HL-60 (cell line): ENCODE measurements at regions not wholly inside any gene's neighbourhood (a gene's known extent, or its start where the extent isn't known, plus 50 kb on each side); places are given as distances from the start of the nearest gene placed in this dataset.

Experiments used
- DNase-seq, 2 experiments: peaks; one replicate each; pipeline ENCODE4 v3.0.0-alpha.2; 2010 to 2020; ENCODE audit warnings: low read depth in 1 of 2, low spot score in 1 of 2
- H3K27ac ChIP-seq: fragments of 250-450 bp; sonication (Bioruptor Pico); replicated peaks from 2 replicates; pipeline ENCODE4 v1.5.1; 2020; ENCODE audit warnings: mild to moderate bottlenecking, moderate library complexity
- H3K27me3 ChIP-seq: fragments of 250-450 bp; sonication (Bioruptor Pico); 2 replicates; pipeline ENCODE4 v1.5.1; 2021; ENCODE audit warnings: mild to moderate bottlenecking, moderate library complexity; ENCODE audit not compliant: insufficient read depth, poor library complexity, severe bottlenecking
- H3K4me3 ChIP-seq: replicated peaks from 2 replicates; pipeline ENCODE4 v1.5.1; 2011; ENCODE audit warnings: mild to moderate bottlenecking, control low read depth, low read length; ENCODE audit not compliant: insufficient read depth
- CTCF ChIP-seq: IDR thresholded peaks from one replicate; pipeline ENCODE4 v1.5.1; 2011; ENCODE audit warnings: low read length, control low read depth, inconsistent platforms; ENCODE audit not compliant: insufficient read depth
- GABPA ChIP-seq: IDR thresholded peaks from 2 replicates; pipeline ENCODE4 v1.6.1; 2012; ENCODE audit warnings: low read depth
- POLR2AphosphoS5 ChIP-seq: IDR thresholded peaks from 2 replicates; pipeline ENCODE4 v1.6.1; 2012; ENCODE audit warnings: low read depth
- REST ChIP-seq: IDR thresholded peaks from 2 replicates; pipeline ENCODE4 v1.6.1; 2012; ENCODE audit warnings: low read depth; ENCODE audit not compliant: insufficient replicate concordance
- SPI1 ChIP-seq: IDR thresholded peaks from 2 replicates; pipeline ENCODE4 v1.6.1; 2012; ENCODE audit warnings: low read depth, mild to moderate bottlenecking, borderline replicate concordance

DNA sequence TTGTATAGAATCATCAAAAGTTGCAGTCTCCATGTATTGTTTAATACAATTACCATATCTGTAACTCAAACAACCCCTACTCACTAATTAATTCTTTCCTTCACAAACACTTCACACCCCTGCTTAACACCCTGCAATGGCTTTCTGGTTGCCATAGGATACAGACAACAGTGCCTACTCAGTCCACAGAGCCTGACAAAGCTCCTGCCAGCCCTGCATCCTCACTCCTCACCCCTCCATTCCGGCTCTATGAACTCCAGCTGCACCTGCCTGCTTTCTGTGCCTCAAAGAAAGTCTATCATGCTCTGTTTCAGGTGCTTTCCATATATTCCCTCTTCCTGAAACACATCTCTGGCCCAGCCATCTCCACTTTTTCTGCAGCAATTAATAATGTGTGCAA lies 253.4 kb downstream of the HACE1 start:
- Histone ChIP-seq H3K27ac (no peak overlapping the region), H3K27me3 (no peaks in the 10 kb centered on the region), H3K4me3 (no peak overlapping the region)
- no peak for TF ChIP-seq REST
- TF ChIP-seq POLR2AphosphoS5 = no peak
- TF ChIP-seq SPI1 = no peak
- no peak for TF ChIP-seq CTCF
- TF ChIP-seq GABPA = no peak
- DNase-seq = no peak

- no peak for TF ChIP-seq SPI1
- no peak for TF ChIP-seq REST
- TF ChIP-seq GABPA = no peak
- no peak for TF ChIP-seq POLR2AphosphoS5
- TF ChIP-seq CTCF = no peak
- no peak for DNase-seq
- Histone ChIP-seq H3K27ac (no peak overlapping the region), H3K27me3 (no peaks in the 10 kb centered on the region), H3K4me3 (no peak overlapping the region)
Observed at GRCh38 chr6:104604685-104605084, 255.0 kb downstream of the HACE1 start.

GRCh38 chr6:104603108-104603745 lies 256.5 kb downstream of the HACE1 start:
- TF ChIP-seq GABPA (no peak), REST (no peak), SPI1 (no peak), CTCF (no peak), POLR2AphosphoS5 (no peak)
- no peak overlapping the region for H3K4me3 ChIP-seq

More at GRCh38 chr6:104603108-104603745, 256.5 kb downstream of the HACE1 start:
- Histone ChIP-seq H3K27ac (no peak overlapping the region), H3K27me3 (no peaks in the 10 kb centered on the region)
- DNase-seq = no peak
